ENCODE measurements at regions not wholly inside any gene's neighbourhood (a gene's known extent, or its start where the extent isn't known, plus 50 kb on each side); places are given as distances from the start of the nearest gene placed in this dataset.

DNA sequence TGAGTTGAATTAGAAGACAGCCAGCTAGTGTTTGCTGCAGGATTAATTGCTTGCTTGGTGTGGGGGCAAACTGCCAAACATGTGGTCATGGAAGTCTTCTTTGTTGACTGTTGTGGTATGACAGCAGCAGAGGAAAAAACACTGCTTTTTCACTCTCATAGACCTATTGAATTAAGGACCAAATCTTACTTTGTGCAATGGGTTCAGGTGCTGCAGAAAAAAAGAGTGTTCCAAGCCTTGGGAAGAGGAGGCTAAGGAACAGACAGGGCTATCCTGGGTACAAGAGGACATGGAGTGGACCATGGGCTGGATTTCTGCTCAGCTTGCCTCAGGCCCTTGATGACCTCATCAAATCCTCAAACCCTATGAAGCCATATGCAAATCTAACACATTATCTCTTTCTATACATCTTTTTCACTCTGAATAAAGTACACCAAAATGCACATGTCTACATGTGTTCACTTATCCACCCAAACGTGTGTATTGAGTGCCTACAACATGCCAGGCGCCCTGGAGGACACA lies 61.5 kb downstream of the SIPA1L2 start:
- intact Hi-C loops (cut with DNase I, micrococcal nuclease), result no loop called here
- Histone ChIP-seq H3K27ac (ENCODE audit: low read depth in 1 of 2, low read length in 2 of 2) (no peak overlapping the region), H3K4me3 (ENCODE audit: low read length) (no peak overlapping the region), H3K4me1 (ENCODE audit: insufficient read depth, low read length) (peaks cover 8% of the 10 kb centered on the region), H3K27me3 (ENCODE audit: control insufficient read depth in 1 of 2, insufficient read depth in 2 of 2, low read length in 2 of 2) (no peaks in the 10 kb centered on the region), H3K9me3 (ENCODE audit: control insufficient read depth in 1 of 2, insufficient read depth in 1 of 2, low read length in 2 of 2) (peaks cover 0 to 3% of the 10 kb centered on the region in 2 experiments), H3K36me3 (ENCODE audit: insufficient read depth, low read length) (no peaks in the 10 kb centered on the region)
- H3K4me3 Mint-ChIP-seq, result no peak overlapping the region
- DNase-seq (peak in 2 of 14 experiments; percentile 19 to 21), ATAC-seq (ENCODE audit: poor library complexity) (no peak)
- no peak overlapping the region for H3K27ac Mint-ChIP-seq
- ChIA-PET POLR2A (interaction anchor here (0.7 kb wide), 1 partner anchor 8 kb away, joined by 3 read pairs; no protein-coding TSS in a partner anchor), CTCF (no interaction called here)
- H3K9me3 Mint-ChIP-seq, result no peaks in the 10 kb centered on the region
- H3K27me3 Mint-ChIP-seq, result no peaks in the 10 kb centered on the region
- TF ChIP-seq, protein P1, sequence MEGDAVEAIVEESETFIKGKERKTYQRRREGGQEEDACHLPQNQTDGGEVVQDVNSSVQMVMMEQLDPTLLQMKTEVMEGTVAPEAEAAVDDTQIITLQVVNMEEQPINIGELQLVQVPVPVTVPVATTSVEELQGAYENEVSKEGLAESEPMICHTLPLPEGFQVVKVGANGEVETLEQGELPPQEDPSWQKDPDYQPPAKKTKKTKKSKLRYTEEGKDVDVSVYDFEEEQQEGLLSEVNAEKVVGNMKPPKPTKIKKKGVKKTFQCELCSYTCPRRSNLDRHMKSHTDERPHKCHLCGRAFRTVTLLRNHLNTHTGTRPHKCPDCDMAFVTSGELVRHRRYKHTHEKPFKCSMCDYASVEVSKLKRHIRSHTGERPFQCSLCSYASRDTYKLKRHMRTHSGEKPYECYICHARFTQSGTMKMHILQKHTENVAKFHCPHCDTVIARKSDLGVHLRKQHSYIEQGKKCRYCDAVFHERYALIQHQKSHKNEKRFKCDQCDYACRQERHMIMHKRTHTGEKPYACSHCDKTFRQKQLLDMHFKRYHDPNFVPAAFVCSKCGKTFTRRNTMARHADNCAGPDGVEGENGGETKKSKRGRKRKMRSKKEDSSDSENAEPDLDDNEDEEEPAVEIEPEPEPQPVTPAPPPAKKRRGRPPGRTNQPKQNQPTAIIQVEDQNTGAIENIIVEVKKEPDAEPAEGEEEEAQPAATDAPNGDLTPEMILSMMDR (IDR thresholded peaks at IDR 0.05), result no peak
- H3K36me3 Mint-ChIP-seq (ENCODE audit: low read depth), result no peaks in the 10 kb centered on the region
- no peaks in the 10 kb centered on the region for H3K4me1 Mint-ChIP-seq (ENCODE audit: low read depth)

DNA sequence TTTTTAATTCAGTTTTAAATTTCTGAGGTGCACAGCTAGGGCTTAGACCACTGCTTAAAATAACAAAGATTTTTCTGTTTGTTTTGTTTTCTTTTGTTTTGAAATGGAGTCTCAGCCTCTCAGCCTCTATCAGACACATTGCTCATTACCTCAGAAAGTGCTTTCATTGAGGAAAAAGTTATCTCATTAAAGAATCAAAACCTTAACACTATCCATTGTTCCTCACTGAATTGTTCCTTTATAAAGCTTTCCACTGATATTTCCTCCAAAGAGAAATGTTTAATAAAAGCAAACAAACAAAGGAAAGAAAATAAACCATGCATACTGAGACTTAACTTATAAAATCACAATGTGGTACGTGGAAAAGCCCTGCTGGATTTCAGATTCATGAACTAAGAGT lies 63.8 kb downstream of the SIPA1L2 start:
- no peaks in the 10 kb centered on the region for H3K36me3 ChIP-seq (ENCODE audit: insufficient read depth, low read length)
- Mint-ChIP-seq H3K9me3 (no peaks in the 10 kb centered on the region), H3K36me3 (ENCODE audit: low read depth) (no peaks in the 10 kb centered on the region), H3K4me1 (ENCODE audit: low read depth) (no peaks in the 10 kb centered on the region), H3K4me3 (no peak overlapping the region), H3K27me3 (no peaks in the 10 kb centered on the region), H3K27ac (no peak overlapping the region)
- DNase-seq (no peak), ATAC-seq (ENCODE audit: poor library complexity) (no peak)
- H3K9me3 ChIP-seq (ENCODE audit: control insufficient read depth in 1 of 2, insufficient read depth in 1 of 2, low read length in 2 of 2), result peaks cover 0 to 3% of the 10 kb centered on the region in 2 experiments
- TF ChIP-seq, protein P1 (IDR thresholded peaks at IDR 0.05), result no peak
- ChIA-PET POLR2A (no interaction called here), CTCF (no interaction called here)
- H3K4me3 ChIP-seq (ENCODE audit: low read length), result no peak overlapping the region
- peaks cover 7% of the 10 kb centered on the region for H3K4me1 ChIP-seq (ENCODE audit: insufficient read depth, low read length)
- H3K27me3 ChIP-seq (ENCODE audit: control insufficient read depth in 1 of 2, insufficient read depth in 2 of 2, low read length in 2 of 2), result no peaks in the 10 kb centered on the region
- intact Hi-C loops (cut with DNase I, micrococcal nuclease), result no loop called here
- no peak overlapping the region for H3K27ac ChIP-seq (ENCODE audit: low read depth in 1 of 2, low read length in 2 of 2)

DNA sequence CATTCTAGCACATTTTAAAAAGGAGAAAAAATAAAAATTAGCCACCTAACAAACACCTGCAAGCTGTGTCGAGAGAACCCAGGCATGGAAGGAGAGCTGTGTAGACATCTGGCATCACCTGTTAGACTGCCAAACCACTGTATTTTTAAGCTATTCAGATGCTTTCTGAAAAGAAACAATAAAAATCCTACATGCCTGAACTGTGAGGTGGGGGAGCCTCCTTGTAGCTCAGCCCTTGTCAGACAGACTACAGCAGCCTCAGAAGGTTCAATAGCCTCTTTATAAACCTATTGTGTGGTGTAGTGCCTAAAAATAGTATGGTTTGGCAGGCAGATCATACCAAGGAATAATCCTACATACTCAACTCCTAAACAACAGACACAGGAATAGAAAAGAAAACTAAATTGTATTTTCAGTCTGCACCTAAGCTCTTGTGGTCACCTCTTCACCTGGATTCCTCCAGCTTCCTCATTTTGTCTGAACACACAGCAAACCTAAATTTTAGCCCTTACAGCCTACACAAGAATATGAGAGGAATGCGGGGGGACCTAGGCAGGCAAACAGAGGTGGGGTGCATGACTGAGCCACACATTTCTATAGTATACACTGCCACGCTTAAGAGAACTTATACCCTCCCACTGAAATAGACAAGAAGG lies 67.0 kb downstream of the SIPA1L2 start:
- peaks cover 6% of the 10 kb centered on the region for H3K4me1 ChIP-seq (ENCODE audit: insufficient read depth, low read length)
- Mint-ChIP-seq H3K4me3 (no peak overlapping the region), H3K27me3 (no peaks in the 10 kb centered on the region), H3K27ac (no peak overlapping the region), H3K4me1 (ENCODE audit: low read depth) (peaks cover 12% of the 10 kb centered on the region), H3K9me3 (no peaks in the 10 kb centered on the region), H3K36me3 (ENCODE audit: low read depth) (no peaks in the 10 kb centered on the region)
- CTCF ChIA-PET, result no interaction called here
- H3K27ac ChIP-seq (ENCODE audit: low read depth in 1 of 2, low read length in 2 of 2), result no peak overlapping the region
- POLR2A ChIA-PET, result no interaction called here
- H3K9me3 ChIP-seq (ENCODE audit: control insufficient read depth in 1 of 2, insufficient read depth in 1 of 2, low read length in 2 of 2), result no peaks in the 10 kb centered on the region
- no peaks in the 10 kb centered on the region for H3K36me3 ChIP-seq (ENCODE audit: insufficient read depth, low read length)
- TF ChIP-seq, protein P1 (IDR thresholded peaks at IDR 0.05), result no peak
- intact Hi-C loops (cut with DNase I, micrococcal nuclease), result no loop called here
- no peaks in the 10 kb centered on the region for H3K27me3 ChIP-seq (ENCODE audit: control insufficient read depth in 1 of 2, insufficient read depth in 2 of 2, low read length in 2 of 2)
- no peak for DNase-seq
- no peak overlapping the region for H3K4me3 ChIP-seq (ENCODE audit: low read length)
- no peak for ATAC-seq (ENCODE audit: poor library complexity)
